PC-9 (cell line): ENCODE measurements at regions not wholly inside any gene's neighbourhood (a gene's known extent, or its start where the extent isn't known, plus 50 kb on each side); places are given as distances from the start of the nearest gene placed in this dataset.

ENCODE experiments used
- BruUV-seq: library from RNA; stranded (reverse); fragments of 400-500 nt; replicated peaks from 2 replicates; lab custom pipeline; 2021; lab: Mats Ljungman, UMichigan
- CTCF ChIA-PET: fragments of 300-600 bp; sonication (Branson Sonifier 250); formaldehyde crosslinking; loops from one replicate; lab custom pipeline; 2022; ENCODE audit warnings: antibody characterized with exemption; lab: Charles Lee
- POLR2A ChIA-PET: fragments of 300-600 bp; sonication (Branson Sonifier 250); formaldehyde crosslinking; loops from one replicate; lab custom pipeline; 2022; ENCODE audit warnings: antibody characterized with exemption; ENCODE audit not compliant: unreplicated experiment; lab: Charles Lee
- DNase-seq, 2 experiments: peaks; one replicate each; pipeline versions ENCODE4 v3.0.0 to v3.0.0-alpha.2; 2015 to 2022; ENCODE audit warnings: mixed read lengths in 1 of 2
- H2AFZ ChIP-seq: fragments of 200-600 bp; sonication (generic); 2 replicates; pipeline ENCODE4 v1.8.1; 2017; ENCODE audit warnings: antibody characterized with exemption
- H3F3A ChIP-seq: fragments of 200-600 bp; sonication (generic); 2 replicates; pipeline ENCODE4 v1.8.1; 2017; ENCODE audit warnings: antibody characterized with exemption, mild to moderate bottlenecking, low read depth; ENCODE audit not compliant: insufficient read depth
- H3K27ac ChIP-seq: fragments of 200-600 bp; sonication (generic); 2 replicates; pipeline ENCODE4 v1.6.1; 2016; ENCODE audit warnings: mixed run types
- H3K27me3 ChIP-seq: fragments of 200-600 bp; sonication (generic); 2 replicates; pipeline ENCODE4 v1.6.1; 2016; ENCODE audit warnings: low read depth, mixed run types; ENCODE audit not compliant: insufficient read depth
- H3K36me3 ChIP-seq: fragments of 200-600 bp; sonication (generic); 2 replicates; pipeline ENCODE4 v1.6.1; 2016; ENCODE audit warnings: low read depth, mixed run types
- H3K4me1 ChIP-seq: fragments of 200-600 bp; sonication (generic); replicated peaks from 2 replicates; pipeline ENCODE4 v1.6.1; 2016; ENCODE audit warnings: mixed run types; ENCODE audit not compliant: insufficient read depth
- H3K4me2 ChIP-seq: fragments of 200-600 bp; sonication (generic); 2 replicates; pipeline ENCODE4 v1.6.1; 2017; ENCODE audit warnings: mixed run types
- H3K4me3 ChIP-seq: fragments of 200-600 bp; sonication (generic); 2 replicates; pipeline ENCODE4 v1.6.1; 2016; ENCODE audit warnings: mixed run types
- H3K79me2 ChIP-seq: fragments of 200-600 bp; sonication (generic); 2 replicates; pipeline ENCODE4 v1.6.1; 2017; ENCODE audit warnings: low read depth, mixed run types
- H3K9me2 ChIP-seq: fragments of 200-600 bp; sonication (generic); 2 replicates; pipeline ENCODE4 v1.8.1; 2017; ENCODE audit warnings: mild to moderate bottlenecking; ENCODE audit not compliant: insufficient read depth
- H3K9me3 ChIP-seq: fragments of 200-600 bp; sonication (generic); 2 replicates; pipeline ENCODE4 v1.8.1; 2016; ENCODE audit warnings: low read depth; ENCODE audit not compliant: insufficient read depth
- H4K20me1 ChIP-seq: fragments of 200-600 bp; sonication (generic); 2 replicates; pipeline ENCODE4 v1.8.1; 2017; ENCODE audit not compliant: insufficient read depth
- CTCF ChIP-seq: fragments of 200-600 bp; sonication (generic); conservative IDR thresholded peaks from 2 replicates; pipeline ENCODE4 v1.6.1; 2017; ENCODE audit warnings: mixed run types, antibody characterized with exemption, mild to moderate bottlenecking, moderate library complexity
- EZH2 ChIP-seq: fragments of 200-600 bp; sonication (generic); IDR thresholded peaks from 2 replicates; pipeline ENCODE4 v1.8.0; 2017; ENCODE audit warnings: antibody characterized with exemption, low read depth
- intact Hi-C: fragments of 100-400 bp; cut with micrococcal nuclease; formaldehyde crosslinking; loops from one replicate; pipeline ENCODE4 v1.10.0; 2022; ENCODE audit not compliant: unreplicated experiment

- no TSS peak for BruUV-seq
Observed at GRCh38 chr2:21269382-21269781, 145.6 kb downstream of the TDRD15 start.

GRCh38 chr2:21270083-21270491 lies 146.3 kb downstream of the TDRD15 start:
- no peak for DNase-seq
- H3K4me2 ChIP-seq = no peak overlapping the region
- no peaks in the 10 kb centered on the region for H3K4me1 ChIP-seq
- no peaks in the 10 kb centered on the region for H4K20me1 ChIP-seq
- POLR2A ChIA-PET = no interaction called here
- H3K36me3 ChIP-seq = no peaks in the 10 kb centered on the region
- no peaks in the 10 kb centered on the region for H3K9me2 ChIP-seq
- CTCF ChIA-PET = no interaction called here
- no peaks in the 10 kb centered on the region for H3F3A ChIP-seq
- intact Hi-C loops = no loop called here
- no peak overlapping the region for H3K27ac ChIP-seq
- BruUV-seq = no TSS peak
- no peaks in the 10 kb centered on the region for H3K79me2 ChIP-seq
- no peaks in the 10 kb centered on the region for H3K9me3 ChIP-seq
- no peak for TF ChIP-seq CTCF
- TF ChIP-seq EZH2 = no peak
- no peak overlapping the region for H2AFZ ChIP-seq
- peaks cover 38% of the 10 kb centered on the region for H3K27me3 ChIP-seq
- H3K4me3 ChIP-seq = no peak overlapping the region

More at GRCh38 chr2:21269382-21269781, 145.6 kb downstream of the TDRD15 start:
- H3K4me3 ChIP-seq = no peak overlapping the region
- H3K27me3 ChIP-seq = peaks cover 37% of the 10 kb centered on the region
- TF ChIP-seq EZH2 = no peak
- TF ChIP-seq CTCF = no peak
- DNase-seq = no peak
- ChIA-PET CTCF (no interaction called here), POLR2A (no interaction called here)
- no peaks in the 10 kb centered on the region for H3K4me1 ChIP-seq
- no peak overlapping the region for H3K4me2 ChIP-seq
- H4K20me1 ChIP-seq = no peaks in the 10 kb centered on the region
- H3K9me2 ChIP-seq = no peaks in the 10 kb centered on the region
- H3F3A ChIP-seq = no peaks in the 10 kb centered on the region
- no peak overlapping the region for H2AFZ ChIP-seq
- no peak overlapping the region for H3K27ac ChIP-seq
- no peaks in the 10 kb centered on the region for H3K9me3 ChIP-seq
- no peaks in the 10 kb centered on the region for H3K36me3 ChIP-seq
- H3K79me2 ChIP-seq = no peaks in the 10 kb centered on the region
- intact Hi-C loops = no loop called here

- H3F3A ChIP-seq = no peaks in the 10 kb centered on the region
- H3K9me2 ChIP-seq = no peaks in the 10 kb centered on the region
- no peaks in the 10 kb centered on the region for H3K9me3 ChIP-seq
- H3K27me3 ChIP-seq = peaks cover 35% of the 10 kb centered on the region
- no peak overlapping the region for H3K27ac ChIP-seq
- BruUV-seq = no TSS peak
- H3K79me2 ChIP-seq = no peaks in the 10 kb centered on the region
- H3K4me3 ChIP-seq = no peak overlapping the region
- ChIA-PET CTCF (no interaction called here), POLR2A (no interaction called here)
- DNase-seq = no peak
- intact Hi-C loops = no loop called here
- no peak overlapping the region for H2AFZ ChIP-seq
- H4K20me1 ChIP-seq = no peaks in the 10 kb centered on the region
- H3K4me2 ChIP-seq = no peak overlapping the region
- no peaks in the 10 kb centered on the region for H3K36me3 ChIP-seq
- H3K4me1 ChIP-seq = no peaks in the 10 kb centered on the region
- TF ChIP-seq CTCF (no peak), EZH2 (no peak)
Observed at GRCh38 chr2:21270708-21271122, 146.9 kb downstream of the TDRD15 start.
